ENCODE measurements at regions not wholly inside any gene's neighbourhood (a gene's known extent, or its start where the extent isn't known, plus 50 kb on each side); places are given as distances from the start of the nearest gene placed in this dataset.

- TF ChIP-seq PATZ1 (CRISPR knock-in tag; IDR thresholded peaks at IDR 0.05; ENCODE audit: borderline replicate concordance) (no peak), OSR1 (CRISPR knock-in tag; IDR thresholded peaks at IDR 0.05) (no peak), CREB5 (CRISPR knock-in tag; IDR thresholded peaks at IDR 0.05; ENCODE audit: low read depth) (no peak), TOX (CRISPR knock-in tag; IDR thresholded peaks at IDR 0.05; ENCODE audit: borderline replicate concordance) (no peak), CSDC2 (CRISPR knock-in tag; IDR thresholded peaks at IDR 0.05) (no peak)
Measured at GRCh38 chr13:54317722-54318121, 1289.1 kb downstream of the OLFM4 start.
